ENCODE measurements at regions not wholly inside any gene's neighbourhood (a gene's known extent, or its start where the extent isn't known, plus 50 kb on each side); places are given as distances from the start of the nearest gene placed in this dataset.

GRCh38 chr20:12067686-12068085 is 150.0 kb downstream of the BTBD3 start:
- TF ChIP-seq CTCF (IDR thresholded peaks at IDR 0.05) (no peak), EP300 (IDR thresholded peaks at IDR 0.05) (no peak), POLR2AphosphoS5 (IDR thresholded peaks at IDR 0.05) (no peak), POLR2A (IDR thresholded peaks at IDR 0.05; ENCODE audit: low read depth) (no peak)
- intact Hi-C loops (cut with DNase I): no loop called here
- 85% methylated on average over 2 of the region's 2 CpGs for WGBS

GRCh38 chr20:12068121-12068520 is 150.4 kb downstream of the BTBD3 start:
- no peaks in the 10 kb centered on the region for H3K9me3 ChIP-seq
- no peak for TF ChIP-seq POLR2AphosphoS5 (IDR thresholded peaks at IDR 0.05)
- TF ChIP-seq EP300 (IDR thresholded peaks at IDR 0.05): no peak
- no peak for TF ChIP-seq CTCF (IDR thresholded peaks at IDR 0.05)
- no peak for TF ChIP-seq POLR2A (IDR thresholded peaks at IDR 0.05; ENCODE audit: low read depth)
- H3K4me1 ChIP-seq: no peaks in the 10 kb centered on the region
- DNase-seq (ENCODE audit: extremely low spot score): no peak
- H3K27me3 ChIP-seq: no peaks in the 10 kb centered on the region
- intact Hi-C loops (cut with DNase I): no loop called here
- no peak overlapping the region for H3K4me3 ChIP-seq
- H3K36me3 ChIP-seq: no peaks in the 10 kb centered on the region
- H3K27ac ChIP-seq (replicated peaks in 1 of 4): no peak overlapping the region
- 86% methylated on average over 1 of the region's 1 CpG for WGBS

More at GRCh38 chr20:12067686-12068085, 150.0 kb downstream of the BTBD3 start:
- H3K4me1 ChIP-seq: no peaks in the 10 kb centered on the region
- no peaks in the 10 kb centered on the region for H3K9me3 ChIP-seq
- no peak overlapping the region for H3K27ac ChIP-seq (replicated peaks in 1 of 4)
- H3K36me3 ChIP-seq: no peaks in the 10 kb centered on the region
- DNase-seq (ENCODE audit: extremely low spot score): no peak
- H3K27me3 ChIP-seq: no peaks in the 10 kb centered on the region
- no peak overlapping the region for H3K4me3 ChIP-seq

GRCh38 chr20:12069181-12069580 is 151.5 kb downstream of the BTBD3 start:
- Histone ChIP-seq H3K4me3 (no peak overlapping the region), H3K27me3 (no peaks in the 10 kb centered on the region), H3K4me1 (no peaks in the 10 kb centered on the region), H3K27ac (replicated peaks in 1 of 4) (no peak overlapping the region), H3K36me3 (no peaks in the 10 kb centered on the region), H3K9me3 (no peaks in the 10 kb centered on the region)
- TF ChIP-seq EP300 (IDR thresholded peaks at IDR 0.05) (no peak), CTCF (IDR thresholded peaks at IDR 0.05) (no peak), POLR2AphosphoS5 (IDR thresholded peaks at IDR 0.05) (no peak), POLR2A (IDR thresholded peaks at IDR 0.05; ENCODE audit: low read depth) (no peak)
- DNase-seq (ENCODE audit: extremely low spot score): no peak
- 91% methylated on average over 7 of the region's 7 CpGs for WGBS
- intact Hi-C loops (cut with DNase I): no loop called here

GRCh38 chr20:12072221-12072953 is 154.7 kb downstream of the BTBD3 start:
- 66% methylated on average over 8 of the region's 8 CpGs for WGBS
- peak; percentile 82 for DNase-seq (ENCODE audit: extremely low spot score)
- no peaks in the 10 kb centered on the region for H3K9me3 ChIP-seq
- H3K27ac ChIP-seq (replicated peaks in 1 of 4): no peak overlapping the region
- H3K27me3 ChIP-seq: no peaks in the 10 kb centered on the region
- no peak for TF ChIP-seq POLR2A (IDR thresholded peaks at IDR 0.05; ENCODE audit: low read depth)
- TF ChIP-seq CTCF (IDR thresholded peaks at IDR 0.05): no peak
- TF ChIP-seq POLR2AphosphoS5 (IDR thresholded peaks at IDR 0.05): no peak
- TF ChIP-seq EP300 (IDR thresholded peaks at IDR 0.05): no peak
- no peaks in the 10 kb centered on the region for H3K4me1 ChIP-seq
- no peak overlapping the region for H3K4me3 ChIP-seq
- no peaks in the 10 kb centered on the region for H3K36me3 ChIP-seq
- intact Hi-C loops (cut with DNase I): no loop called here

GRCh38 chr20:12072954-12073264 is 155.2 kb downstream of the BTBD3 start:
- H3K9me3 ChIP-seq: no peaks in the 10 kb centered on the region
- no peaks in the 10 kb centered on the region for H3K27me3 ChIP-seq
- no peak overlapping the region for H3K27ac ChIP-seq (replicated peaks in 1 of 4)
- whole genome bisulfite sequencing: 100% methylated on average over 2 of the region's 2 CpGs
- H3K4me3 ChIP-seq: no peak overlapping the region
- TF ChIP-seq CTCF (IDR thresholded peaks at IDR 0.05) (no peak), EP300 (IDR thresholded peaks at IDR 0.05) (no peak), POLR2A (IDR thresholded peaks at IDR 0.05; ENCODE audit: low read depth) (no peak), POLR2AphosphoS5 (IDR thresholded peaks at IDR 0.05) (no peak)
- intact Hi-C loops (cut with DNase I): no loop called here
- DNase-seq (ENCODE audit: extremely low spot score): no peak
- H3K36me3 ChIP-seq: no peaks in the 10 kb centered on the region
- H3K4me1 ChIP-seq: no peaks in the 10 kb centered on the region
